ENCODE measurements at regions not wholly inside any gene's neighbourhood (a gene's known extent, or its start where the extent isn't known, plus 50 kb on each side); places are given as distances from the start of the nearest gene placed in this dataset.
"Not testable (repeated sequence)": the region's sequence is repeated elsewhere in the genome, so short reads cannot be mapped to it uniquely, and the experiment has no call there.

DNA sequence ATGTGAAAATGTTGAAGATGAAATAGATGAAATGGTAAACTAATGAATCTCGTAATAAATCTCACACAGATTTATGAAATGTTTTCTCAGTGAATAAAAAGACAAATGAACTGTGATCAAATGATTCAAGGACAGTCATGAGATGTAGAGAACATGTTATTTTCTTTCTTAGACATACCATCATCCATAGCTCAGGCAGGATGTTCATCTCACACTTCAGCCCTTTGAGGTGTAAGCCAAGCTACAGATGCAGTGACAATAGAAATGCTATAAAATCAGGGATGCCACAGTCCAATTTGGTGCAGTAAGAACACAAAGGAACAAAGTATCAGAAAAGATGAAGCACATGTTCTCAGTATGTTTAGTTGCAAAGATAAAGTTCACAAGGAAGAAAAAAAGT, 242.7 kb upstream of the KRR1 start:
- no peak for DNase-seq

DNA sequence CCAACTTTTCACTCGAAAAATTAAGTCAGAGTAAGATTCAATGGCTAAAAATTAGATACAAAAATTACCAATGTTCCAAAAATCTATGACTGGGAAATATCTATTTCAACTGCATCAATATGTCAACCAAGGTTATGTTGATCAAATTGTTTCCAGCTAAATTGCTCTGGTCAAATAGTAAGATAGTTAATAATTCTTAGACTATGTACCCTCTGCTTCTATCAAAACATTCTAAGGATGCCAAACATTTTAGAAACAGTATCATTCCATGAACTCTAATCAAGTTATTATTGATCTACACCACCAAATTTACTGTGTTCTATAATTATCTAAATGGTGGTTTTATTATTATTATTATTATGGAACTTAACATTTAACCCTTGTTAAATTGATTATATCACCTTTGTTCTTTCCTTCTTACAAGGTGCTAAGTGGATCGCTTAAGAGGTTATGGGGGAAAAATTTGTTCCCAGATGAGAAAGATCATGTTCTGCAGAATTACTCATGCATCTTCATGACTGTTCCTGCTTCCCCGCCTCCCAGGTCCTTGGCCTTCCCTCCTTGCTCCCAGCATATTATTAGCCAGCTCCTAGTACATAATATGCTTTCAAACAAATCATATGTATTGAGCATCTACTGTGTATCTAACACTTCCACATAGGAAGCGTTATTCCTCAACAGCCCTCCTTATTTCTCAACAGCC, 240.5 kb upstream of the KRR1 start:
- no peak for DNase-seq

DNA sequence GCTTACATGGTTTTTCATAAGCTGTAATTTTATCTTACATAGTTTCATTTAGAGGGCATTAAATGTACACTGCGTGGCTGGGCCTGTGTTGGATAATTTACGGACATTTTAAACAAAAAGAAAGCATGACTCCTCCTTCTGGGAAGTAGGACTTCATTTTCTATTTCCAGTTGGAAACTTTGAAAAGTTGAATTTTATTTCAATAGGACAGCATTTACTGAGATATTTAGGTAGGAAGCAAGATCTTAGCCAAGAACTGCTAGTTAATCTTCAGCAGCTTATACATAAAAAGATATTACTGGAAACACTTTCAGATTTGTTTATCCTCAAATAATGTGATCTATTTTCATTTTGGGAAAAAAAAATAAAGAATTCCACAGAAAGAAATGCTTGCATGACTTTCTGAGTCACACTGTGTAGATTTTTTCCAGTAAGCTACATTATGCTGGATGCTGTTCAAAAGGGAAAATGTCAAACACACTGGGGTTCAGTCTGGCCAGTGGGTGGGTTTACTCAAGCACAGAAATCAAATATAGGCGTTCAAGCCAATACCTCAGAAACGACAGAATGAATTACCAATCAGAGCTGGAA, 239.4 kb upstream of the KRR1 start:
- DNase-seq, result no peak

GRCh38 chr12:75748990-75749389, 237.6 kb upstream of the KRR1 start:
- DNase-seq, result not testable (repeated sequence)

DNA sequence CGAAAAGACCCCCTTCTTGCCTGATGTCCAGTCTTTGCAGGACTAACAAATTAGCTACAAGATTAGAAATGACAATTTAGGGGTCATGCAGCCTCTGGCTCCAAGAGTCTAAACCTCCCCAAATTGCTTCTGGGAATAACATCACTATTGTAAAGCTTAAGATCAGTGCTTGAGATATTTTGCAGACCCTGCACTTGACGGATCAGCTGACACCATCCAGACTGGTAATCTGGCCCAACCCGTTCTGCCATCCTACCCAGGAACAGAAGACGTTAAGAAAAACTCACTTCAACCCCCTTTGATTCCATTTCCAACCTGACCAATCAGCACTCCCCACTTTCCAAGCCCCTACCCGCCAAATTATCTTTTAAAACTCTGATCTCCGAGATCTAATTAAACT, 236.7 kb upstream of the KRR1 start:
- no peak for DNase-seq

DNA sequence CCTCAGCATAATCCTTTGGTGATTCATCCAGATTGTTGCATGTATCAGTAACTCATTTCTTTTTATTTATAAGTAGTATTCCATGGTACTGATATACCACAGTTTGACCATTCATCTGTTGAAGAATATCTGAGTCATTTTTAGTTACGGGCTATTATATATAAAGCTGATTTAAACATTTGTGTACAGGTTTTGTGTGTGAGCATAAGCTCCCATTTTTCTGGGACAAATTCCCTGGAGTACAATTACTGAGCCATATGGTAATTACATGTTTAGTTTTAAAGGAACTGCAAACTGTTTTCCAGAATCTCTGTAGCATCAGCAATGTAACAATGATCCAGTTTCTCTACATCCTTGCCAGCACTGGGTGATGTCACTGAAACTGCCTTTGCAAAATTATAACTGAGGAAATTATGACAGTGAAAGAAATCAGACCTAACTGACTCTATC, 236.2 kb upstream of the KRR1 start:
- DNase-seq, result no peak

DNA sequence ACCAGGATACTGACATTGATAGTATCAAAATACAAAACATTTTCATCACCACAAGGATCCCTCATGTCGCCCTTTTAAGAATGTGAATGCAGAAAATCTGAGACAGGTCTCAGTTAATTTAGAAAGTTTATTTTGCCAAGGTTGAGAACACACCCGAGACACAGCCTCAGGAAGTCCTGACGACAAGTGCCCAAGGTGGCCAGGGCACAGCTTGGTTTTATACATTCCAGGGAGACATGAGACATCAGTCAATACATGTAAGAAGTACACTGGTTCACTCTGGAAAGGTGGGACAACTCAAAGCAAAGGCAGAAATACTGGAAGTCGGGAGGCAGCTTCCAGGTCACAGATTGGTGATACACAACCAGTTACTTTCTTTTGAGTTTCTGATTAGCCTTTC, 235.2 kb upstream of the KRR1 start:
- no peak for DNase-seq

GRCh38 chr12:75744607-75745256, 233.3 kb upstream of the KRR1 start:
- DNase-seq, result no peak

DNA sequence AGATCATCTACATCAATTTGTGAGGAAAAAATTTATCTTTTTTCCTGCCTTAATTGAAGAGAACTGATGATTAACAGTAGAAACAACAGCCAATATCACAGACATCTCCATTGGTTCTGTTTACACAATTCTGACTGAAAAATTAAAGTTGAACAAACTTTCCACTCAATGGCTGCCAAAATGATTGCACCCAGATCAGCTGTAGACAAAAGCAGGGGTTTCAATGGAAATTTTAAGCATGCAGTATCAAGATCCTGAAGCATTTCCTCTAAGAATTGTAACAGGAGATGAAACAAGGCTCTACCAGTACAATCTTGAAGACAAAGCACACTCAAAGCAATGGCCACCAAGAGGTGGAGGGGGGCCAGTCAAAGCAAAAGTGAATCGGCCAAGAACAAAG, 231.6 kb upstream of the KRR1 start:
- no peak for DNase-seq

DNA sequence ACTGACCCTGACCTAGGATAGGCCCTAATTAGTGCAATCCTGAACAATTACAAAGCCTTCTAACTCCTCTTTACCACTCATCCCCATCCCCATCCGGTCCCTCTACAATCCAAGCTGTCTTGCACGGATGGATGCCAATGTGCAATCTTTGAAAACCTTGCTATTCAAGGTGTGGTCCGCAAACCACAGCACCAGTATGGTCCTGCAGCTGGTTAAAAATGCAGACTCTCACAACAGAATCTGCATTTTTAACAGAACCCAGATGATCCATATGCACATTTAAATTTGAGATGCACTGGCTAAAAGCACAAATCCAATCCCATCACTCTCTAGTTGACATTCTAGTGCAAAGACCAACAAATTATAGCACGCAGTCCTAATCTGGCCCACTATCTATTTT, 230.6 kb upstream of the KRR1 start:
- no peak for DNase-seq

DNA sequence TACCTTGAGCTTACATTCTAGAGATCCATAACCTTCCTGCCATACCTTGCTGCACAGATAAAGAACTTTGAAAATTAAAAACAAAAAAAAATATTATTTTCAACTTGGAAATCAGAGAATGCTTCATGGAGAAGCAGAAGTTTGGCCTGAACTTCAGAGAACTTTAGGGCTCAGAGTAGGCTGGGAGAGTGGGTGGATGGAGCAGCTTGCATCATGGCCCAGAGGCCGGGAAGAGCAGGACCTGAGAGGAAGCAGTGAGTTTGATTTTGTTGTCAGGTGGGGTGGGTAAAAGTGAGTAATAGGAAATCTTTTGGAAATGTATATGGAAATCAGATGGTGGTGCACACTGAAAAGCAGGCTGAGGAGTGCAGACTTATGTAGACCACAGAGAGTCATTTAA, 228.5 kb upstream of the KRR1 start:
- no peak for DNase-seq

DNA sequence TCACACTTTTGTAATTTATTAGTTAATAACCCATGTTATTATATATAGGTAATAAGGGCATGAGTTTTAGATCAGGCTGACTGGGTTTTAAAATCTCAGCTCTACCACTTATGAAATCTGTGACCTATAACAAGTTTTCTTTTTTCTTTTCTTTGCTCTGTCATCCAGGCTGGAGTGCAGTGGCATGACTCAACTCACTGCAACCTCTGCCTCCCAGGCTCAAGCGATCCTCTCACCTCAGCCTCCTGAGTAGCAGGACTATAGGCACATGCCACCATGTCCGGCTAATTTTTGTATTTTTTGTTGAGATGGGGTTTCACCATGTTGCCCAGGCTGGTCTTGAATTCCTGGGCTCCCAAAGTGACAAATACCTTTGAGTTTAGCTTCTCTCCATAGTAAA, 227.7 kb upstream of the KRR1 start:
- DNase-seq, result not testable (repeated sequence)

- peak; percentile 32 to 53 for DNase-seq
These were observed 227.1 kb upstream of the KRR1 start for GRCh38 chr12:75738486-75738885.

DNA sequence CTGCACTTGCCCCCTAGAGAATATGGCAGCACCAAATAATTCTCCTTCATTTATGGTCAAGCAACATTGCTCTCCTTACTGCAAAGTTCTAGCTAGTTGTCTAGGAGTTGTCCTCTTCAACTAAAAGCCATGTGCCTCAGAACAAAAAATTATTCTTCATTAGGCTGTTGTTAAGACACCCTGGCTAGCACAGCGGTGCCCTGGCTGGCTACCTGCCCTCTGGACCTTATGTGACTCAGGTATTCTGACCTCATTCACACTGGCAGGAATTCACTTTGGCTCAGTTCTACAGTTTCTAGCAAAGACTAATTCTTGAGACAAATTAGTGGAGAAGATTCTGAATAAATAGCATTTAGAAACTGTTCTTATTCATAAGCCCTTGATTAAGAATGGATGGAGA, 224.4 kb upstream of the KRR1 start:
- DNase-seq, result no peak

DNA sequence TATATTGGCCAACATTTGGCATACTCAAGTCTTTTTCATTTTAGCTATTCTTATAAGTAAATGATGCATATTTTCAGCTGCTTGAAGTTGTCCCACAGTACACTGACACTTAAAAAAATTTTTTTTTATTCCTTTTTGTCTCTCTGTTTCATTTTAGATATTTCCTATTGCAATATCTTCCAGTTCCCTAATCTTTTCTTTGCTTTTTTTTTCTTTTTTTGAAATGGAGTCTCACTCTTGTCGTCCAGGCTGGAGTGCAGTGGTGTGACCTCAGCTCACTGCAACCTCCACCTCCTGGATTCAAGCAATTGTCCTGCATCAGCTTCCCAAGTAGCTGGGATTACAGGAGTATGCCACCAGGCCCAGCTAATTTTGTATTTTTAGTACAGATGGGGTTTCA, 217.4 kb upstream of the KRR1 start:
- DNase-seq, result no peak

- DNase-seq, result no peak
These were observed 216.2 kb upstream of the KRR1 start for GRCh38 chr12:75727577-75727976.

DNA sequence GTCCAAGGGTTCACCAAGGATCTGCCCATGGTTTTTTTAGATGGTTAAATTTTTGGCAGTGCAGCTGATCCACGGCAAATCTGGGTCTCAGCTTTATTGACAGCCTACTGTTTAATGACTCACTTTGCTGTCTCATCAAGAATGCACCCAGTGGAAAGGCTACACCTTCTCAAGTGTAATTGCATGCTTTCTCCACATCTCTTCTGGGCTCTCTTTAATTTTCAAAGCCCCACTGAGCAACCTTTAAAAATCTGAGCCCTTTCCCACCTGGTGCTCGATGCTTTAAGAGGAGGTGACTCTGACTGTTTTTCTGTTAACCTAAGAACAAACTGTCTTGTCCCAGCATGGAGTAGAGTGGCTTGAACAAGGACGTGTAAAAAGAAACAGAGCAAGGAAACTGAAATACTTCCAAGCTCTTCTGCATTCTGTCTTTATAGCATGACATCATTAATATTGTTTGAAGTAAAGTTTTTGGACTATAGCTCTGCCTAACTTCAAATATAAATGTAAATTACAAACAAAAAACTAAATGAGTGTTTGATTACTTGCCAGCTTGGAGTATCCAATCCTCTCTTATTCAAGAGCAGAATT, 214.2 kb upstream of the KRR1 start:
- no peak for DNase-seq

- no peak for DNase-seq
These were observed 213.5 kb upstream of the KRR1 start for GRCh38 chr12:75724928-75725312.

DNA sequence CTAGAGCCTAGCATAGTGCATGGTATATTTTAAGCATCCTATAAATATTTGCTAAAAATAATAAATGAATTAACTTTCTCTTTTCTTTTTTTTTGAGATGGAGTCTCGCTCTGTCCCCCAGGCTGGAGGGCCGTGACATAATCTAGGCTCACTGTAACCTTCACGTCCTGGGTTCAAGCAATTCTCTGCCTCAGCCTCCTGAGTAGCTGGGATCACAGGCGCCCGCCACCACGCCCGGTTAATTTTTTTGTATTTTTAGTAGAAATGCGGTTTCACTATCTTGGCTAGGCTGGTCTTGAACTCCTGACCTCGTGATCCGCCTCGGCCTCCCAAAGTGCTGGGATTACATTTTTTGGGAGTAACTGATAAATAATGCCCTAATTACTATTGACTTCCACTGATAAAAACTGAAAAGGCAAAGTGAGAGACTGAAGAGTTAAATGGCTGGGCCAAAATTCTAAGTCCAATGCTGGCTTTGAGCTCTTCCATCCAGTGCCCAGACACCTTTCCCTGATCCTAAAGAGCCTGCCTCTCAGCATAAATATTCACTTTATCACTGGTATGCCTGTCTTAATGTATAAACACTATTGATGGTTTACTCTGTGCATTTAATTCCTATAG, 213.0 kb upstream of the KRR1 start:
- no peak for DNase-seq

DNA sequence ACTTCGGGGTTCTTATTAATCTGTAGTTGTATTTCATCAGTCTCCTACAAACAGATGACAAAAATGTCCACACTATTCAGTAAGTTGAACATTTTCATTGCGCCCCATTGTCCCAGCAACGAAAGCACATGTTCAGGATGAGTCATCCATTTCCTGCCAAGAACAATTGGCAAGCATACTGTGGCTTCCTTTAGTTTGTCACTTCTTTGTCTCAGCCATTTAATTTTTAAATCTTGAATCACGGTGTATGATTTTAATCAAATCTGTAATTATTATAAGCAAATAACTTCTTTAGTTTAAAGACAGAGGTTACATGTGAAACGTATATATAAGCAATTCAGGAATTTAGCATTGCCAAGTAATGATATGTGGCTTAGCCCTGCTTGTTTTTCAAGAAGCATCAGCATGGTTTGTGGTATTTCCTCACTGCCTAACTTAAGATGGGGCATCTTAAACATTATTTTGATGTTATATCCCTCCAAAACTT, 211.3 kb upstream of the KRR1 start:
- peak; percentile 20 to 26 for DNase-seq

GRCh38 chr12:75721796-75722195, 210.4 kb upstream of the KRR1 start:
- no peak for DNase-seq

DNA sequence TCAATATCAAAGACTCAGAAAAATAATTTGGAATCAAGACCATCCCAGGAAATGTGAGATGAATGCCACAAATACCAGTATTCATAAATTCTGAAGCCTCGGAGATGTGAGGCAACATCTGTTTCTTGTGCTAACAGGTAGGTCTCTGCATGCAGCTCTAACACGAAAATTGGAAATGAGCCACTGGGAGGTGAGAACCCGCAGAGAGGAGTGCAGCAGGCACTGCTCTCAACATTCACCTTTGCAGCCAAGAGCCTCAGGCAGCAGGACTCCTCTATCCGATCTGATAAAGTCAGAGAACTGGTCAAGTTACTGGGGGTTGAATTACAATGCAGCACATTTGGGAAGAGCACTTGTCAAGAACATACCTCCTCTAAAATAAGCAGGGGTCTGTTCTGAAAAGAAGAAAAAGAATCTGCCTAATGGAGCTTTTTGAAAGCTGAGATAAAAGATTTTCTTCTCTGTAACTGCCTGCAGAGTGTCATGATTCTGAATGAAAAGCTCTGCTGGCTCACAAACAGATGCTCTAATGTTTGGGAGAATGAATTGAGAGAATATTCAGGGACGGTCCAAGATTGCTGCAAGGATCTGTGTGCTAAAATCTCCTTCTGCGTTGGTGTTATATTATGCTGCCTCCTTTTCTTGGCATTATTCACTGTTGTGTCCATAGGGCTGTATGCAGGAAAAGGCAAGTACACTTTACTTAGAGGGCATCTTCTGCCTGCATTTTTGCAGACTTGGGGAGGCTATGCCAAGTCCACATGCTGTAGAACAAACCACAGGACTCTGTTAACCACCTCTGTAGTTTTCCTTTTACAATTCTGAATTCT, 209.6 kb upstream of the KRR1 start:
- no peak for DNase-seq

DNA sequence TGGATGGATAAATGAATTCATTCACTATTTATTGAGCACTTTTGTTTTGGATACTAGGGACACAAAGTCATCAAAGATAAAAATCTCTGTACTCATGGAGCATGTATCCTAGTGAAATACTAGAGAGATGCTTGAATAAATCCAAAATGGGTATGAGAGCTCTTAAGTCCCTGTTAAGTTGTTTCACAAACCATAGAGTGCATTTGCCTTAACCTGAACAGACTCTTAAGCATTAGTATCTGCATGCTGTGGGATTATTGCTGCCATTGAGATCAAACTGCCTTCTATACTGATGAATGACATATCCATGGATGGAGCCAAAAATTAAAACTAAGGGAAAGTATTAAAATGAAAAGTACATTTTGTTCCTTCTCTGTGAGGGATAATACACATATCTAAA, 206.5 kb upstream of the KRR1 start:
- DNase-seq, result no peak
